HEK293 (cell line): ENCODE measurements at regions not wholly inside any gene's neighbourhood (a gene's known extent, or its start where the extent isn't known, plus 50 kb on each side); places are given as distances from the start of the nearest gene placed in this dataset.

Experiments used
- CTCF ChIA-PET: fragments of 350-600 bp; formaldehyde crosslinking; extraction: SDS; loops from one replicate; lab custom pipeline; 2021; ENCODE audit warnings: antibody characterized with exemption; lab: Yijun Ruan, JAX
- POLR2A ChIA-PET: fragments of 300-600 bp; formaldehyde crosslinking; extraction: SDS; loops from one replicate; lab custom pipeline; 2020; ENCODE audit warnings: antibody characterized with exemption, inconsistent platforms; lab: Yijun Ruan, JAX
- H3K27ac ChIP-seq: fragments of 200-500 bp; sonication (Bioruptor generic); 2 replicates; pipeline ENCODE4 v1.5.1; 2014; ENCODE audit warnings: low read depth, low read length, control low read depth, inconsistent platforms; ENCODE audit errors: extremely low read depth
- H3K36me3 ChIP-seq, 2 experiments: fragments of 200-500 bp in 1 of 2; sonication (Bioruptor generic) in 1 of 2; 1 replicate in 1 of 2; 2 replicates in 1 of 2; pipeline ENCODE4 v1.5.1; 2014 to 2017; ENCODE audit warnings: inconsistent platforms in 2 of 2, low read length in 2 of 2; ENCODE audit not compliant: control insufficient read depth in 2 of 2, insufficient read depth in 1 of 2
- H3K4me1 ChIP-seq: fragments of 200-500 bp; sonication (Bioruptor generic); 2 replicates; pipeline ENCODE4 v1.5.1; 2014; ENCODE audit warnings: mild to moderate bottlenecking, low read length, inconsistent platforms; ENCODE audit not compliant: control insufficient read depth, insufficient read depth
- H3K4me3 ChIP-seq: 2 replicates; pipeline ENCODE4 v1.5.1; 2011; ENCODE audit warnings: low read depth, mild to moderate bottlenecking, control low read depth, low read length, moderate library complexity
- H3K9me3 ChIP-seq: fragments of 200-500 bp; sonication (Bioruptor generic); 2 replicates; pipeline ENCODE4 v1.5.1; 2014; ENCODE audit warnings: low read depth, low read length, inconsistent platforms; ENCODE audit not compliant: control insufficient read depth, insufficient read depth
- EGR2 ChIP-seq: fragments of 450-650 bp; formaldehyde crosslinking; IDR thresholded peaks from 2 replicates; pipeline ENCODE4 v1.5.1; 2016; ENCODE audit warnings: low read depth, missing biosample characterization, missing genetic modification characterization
- IKZF3 ChIP-seq: fragments of 450-650 bp; IDR thresholded peaks from 2 replicates; pipeline ENCODE4 v1.5.0; 2018; ENCODE audit warnings: missing biosample characterization, mild to moderate bottlenecking, missing genetic modification characterization, moderate library complexity
- MEIS1 ChIP-seq: sonication (generic); formaldehyde crosslinking; IDR thresholded peaks from 2 replicates; pipeline ENCODE4 v1.8.1; 2022; ENCODE audit warnings: missing genetic modification reagents, mild to moderate bottlenecking, borderline replicate concordance
- MZF1 ChIP-seq: fragments of 450-650 bp; formaldehyde crosslinking; IDR thresholded peaks from 2 replicates; pipeline ENCODE4 v1.5.1; 2017; ENCODE audit warnings: missing biosample characterization, missing genetic modification characterization, borderline replicate concordance
- RBAK ChIP-seq: fragments of 450-650 bp; formaldehyde crosslinking; IDR thresholded peaks from 2 replicates; pipeline ENCODE4 v1.5.1; 2016; ENCODE audit warnings: missing biosample characterization, missing genetic modification characterization
- ZBTB17 ChIP-seq: fragments of 450-650 bp; formaldehyde crosslinking; IDR thresholded peaks from 2 replicates; pipeline ENCODE4 v1.5.1; 2016; ENCODE audit warnings: missing biosample characterization, missing genetic modification characterization
- ZNF114 ChIP-seq: fragments of 450-650 bp; formaldehyde crosslinking; IDR thresholded peaks from 2 replicates; pipeline ENCODE4 v1.5.0; 2017; ENCODE audit warnings: missing biosample characterization, missing genetic modification characterization
- ZNF146 ChIP-seq: fragments of 450-650 bp; formaldehyde crosslinking; IDR thresholded peaks from 2 replicates; pipeline ENCODE4 v1.5.1; 2016; ENCODE audit warnings: missing biosample characterization, missing genetic modification characterization
- ZNF169 ChIP-seq: fragments of 450-650 bp; formaldehyde crosslinking; IDR thresholded peaks from 2 replicates; pipeline ENCODE4 v1.5.1; 2016; ENCODE audit warnings: missing biosample characterization, missing genetic modification characterization
- ZNF214 ChIP-seq: fragments of 450-650 bp; formaldehyde crosslinking; IDR thresholded peaks from 2 replicates; pipeline ENCODE4 v1.5.1; 2017; ENCODE audit warnings: missing biosample characterization, mild to moderate bottlenecking, missing genetic modification characterization, borderline replicate concordance
- ZNF302 ChIP-seq: fragments of 450-650 bp; formaldehyde crosslinking; IDR thresholded peaks from 2 replicates; pipeline ENCODE4 v1.5.1; 2016; ENCODE audit warnings: missing biosample characterization, missing genetic modification characterization, low read depth
- ZNF354C ChIP-seq: fragments of 450-650 bp; formaldehyde crosslinking; IDR thresholded peaks from 2 replicates; pipeline ENCODE4 v1.5.1; 2016; ENCODE audit warnings: missing biosample characterization, missing genetic modification characterization, low read depth, borderline replicate concordance
- ZNF362 ChIP-seq: fragments of 450-650 bp; formaldehyde crosslinking; IDR thresholded peaks from 2 replicates; pipeline ENCODE4 v1.5.1; 2016; ENCODE audit warnings: missing biosample characterization, missing genetic modification characterization
- ZNF544 ChIP-seq: fragments of 450-650 bp; formaldehyde crosslinking; IDR thresholded peaks from 2 replicates; pipeline ENCODE4 v1.5.0; 2017; ENCODE audit warnings: missing biosample characterization, missing genetic modification characterization
- ZNF555 ChIP-seq: fragments of 450-650 bp; formaldehyde crosslinking; conservative IDR thresholded peaks from 2 replicates; pipeline ENCODE4 v1.5.1; 2017; ENCODE audit warnings: missing biosample characterization, mild to moderate bottlenecking, missing genetic modification characterization, inconsistent platforms
- ZNF610 ChIP-seq: fragments of 450-650 bp; formaldehyde crosslinking; IDR thresholded peaks from 2 replicates; pipeline ENCODE4 v1.5.1; 2016; ENCODE audit warnings: missing biosample characterization, missing genetic modification characterization, borderline replicate concordance
- ZNF677 ChIP-seq: fragments of 450-650 bp; IDR thresholded peaks from 2 replicates; pipeline ENCODE4 v1.5.0; 2018; ENCODE audit warnings: missing biosample characterization, mild to moderate bottlenecking, missing genetic modification characterization, moderate library complexity
- ZNF792 ChIP-seq: fragments of 450-650 bp; formaldehyde crosslinking; IDR thresholded peaks from 2 replicates; pipeline ENCODE4 v1.5.1; 2016; ENCODE audit warnings: missing biosample characterization, missing genetic modification characterization
- ZNF843 ChIP-seq: fragments of 450-650 bp; formaldehyde crosslinking; IDR thresholded peaks from 2 replicates; pipeline ENCODE4 v1.5.1; 2016; ENCODE audit warnings: missing biosample characterization, missing genetic modification characterization
- ZSCAN23 ChIP-seq: fragments of 450-650 bp; formaldehyde crosslinking; IDR thresholded peaks from 2 replicates; pipeline ENCODE4 v1.5.1; 2016; ENCODE audit warnings: missing biosample characterization, missing genetic modification characterization
- TF ChIP-seq, protein P1 (sequence below): fragments of 450-650 bp; formaldehyde crosslinking; IDR thresholded peaks from 2 replicates; pipeline ENCODE4 v1.5.1; 2016; ENCODE audit warnings: missing biosample characterization, missing genetic modification characterization
- TF ChIP-seq, protein P2 (sequence below): fragments of 450-650 bp; formaldehyde crosslinking; IDR thresholded peaks from 2 replicates; pipeline ENCODE4; 2016; ENCODE audit warnings: missing biosample characterization, missing genetic modification characterization
- TF ChIP-seq, protein P3 (sequence below): fragments of 450-650 bp; formaldehyde crosslinking; IDR thresholded peaks from 2 replicates; pipeline ENCODE4 v1.5.1; 2016; ENCODE audit warnings: missing biosample characterization, missing genetic modification characterization
- TF ChIP-seq, protein P4 (sequence below): fragments of 450-650 bp; formaldehyde crosslinking; conservative IDR thresholded peaks from 2 replicates; pipeline ENCODE4 v1.5.1; 2016; ENCODE audit warnings: low read depth, missing biosample characterization, missing genetic modification characterization
- TF ChIP-seq, protein P5 (sequence below): fragments of 450-650 bp; formaldehyde crosslinking; IDR thresholded peaks from 2 replicates; pipeline ENCODE4 v1.5.1; 2016; ENCODE audit warnings: missing biosample characterization, missing genetic modification characterization, low read depth

GRCh38 chrX:4094926-4095325, 381.5 kb upstream of the PRKX start (continued):
- no peak for TF ChIP-seq MEIS1 (CRISPR knock-in tag)
- TF ChIP-seq, protein P1, sequence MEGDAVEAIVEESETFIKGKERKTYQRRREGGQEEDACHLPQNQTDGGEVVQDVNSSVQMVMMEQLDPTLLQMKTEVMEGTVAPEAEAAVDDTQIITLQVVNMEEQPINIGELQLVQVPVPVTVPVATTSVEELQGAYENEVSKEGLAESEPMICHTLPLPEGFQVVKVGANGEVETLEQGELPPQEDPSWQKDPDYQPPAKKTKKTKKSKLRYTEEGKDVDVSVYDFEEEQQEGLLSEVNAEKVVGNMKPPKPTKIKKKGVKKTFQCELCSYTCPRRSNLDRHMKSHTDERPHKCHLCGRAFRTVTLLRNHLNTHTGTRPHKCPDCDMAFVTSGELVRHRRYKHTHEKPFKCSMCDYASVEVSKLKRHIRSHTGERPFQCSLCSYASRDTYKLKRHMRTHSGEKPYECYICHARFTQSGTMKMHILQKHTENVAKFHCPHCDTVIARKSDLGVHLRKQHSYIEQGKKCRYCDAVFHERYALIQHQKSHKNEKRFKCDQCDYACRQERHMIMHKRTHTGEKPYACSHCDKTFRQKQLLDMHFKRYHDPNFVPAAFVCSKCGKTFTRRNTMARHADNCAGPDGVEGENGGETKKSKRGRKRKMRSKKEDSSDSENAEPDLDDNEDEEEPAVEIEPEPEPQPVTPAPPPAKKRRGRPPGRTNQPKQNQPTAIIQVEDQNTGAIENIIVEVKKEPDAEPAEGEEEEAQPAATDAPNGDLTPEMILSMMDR (tag by site-specific recombination): no peak
- no peak for TF ChIP-seq ZNF610 (tag by site-specific recombination)
- TF ChIP-seq ZNF677 (tag by site-specific recombination): no peak
- no peak for TF ChIP-seq ZSCAN23 (tag by site-specific recombination)
- no peak for TF ChIP-seq ZNF792 (tag by site-specific recombination)
- no peak for TF ChIP-seq MZF1 (tag by site-specific recombination)
- TF ChIP-seq ZNF354C: no peak
- no peak for TF ChIP-seq EGR2 (tag by site-specific recombination)
- no peak for TF ChIP-seq ZNF114
- no peak for TF ChIP-seq ZNF544 (tag by site-specific recombination)
- TF ChIP-seq ZNF555 (tag by site-specific recombination): no peak
- TF ChIP-seq, protein P2, sequence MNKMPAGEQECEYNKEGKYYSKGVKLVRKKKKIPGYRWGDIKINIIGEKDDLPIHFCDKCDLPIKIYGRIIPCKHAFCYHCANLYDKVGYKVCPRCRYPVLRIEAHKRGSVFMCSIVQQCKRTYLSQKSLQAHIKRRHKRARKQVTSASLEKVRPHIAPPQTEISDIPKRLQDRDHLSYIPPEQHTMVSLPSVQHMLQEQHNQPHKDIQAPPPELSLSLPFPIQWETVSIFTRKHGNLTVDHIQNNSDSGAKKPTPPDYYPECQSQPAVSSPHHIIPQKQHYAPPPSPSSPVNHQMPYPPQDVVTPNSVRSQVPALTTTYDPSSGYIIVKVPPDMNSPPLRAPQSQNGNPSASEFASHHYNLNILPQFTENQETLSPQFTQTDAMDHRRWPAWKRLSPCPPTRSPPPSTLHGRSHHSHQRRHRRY: no peak
- TF ChIP-seq, protein P3, sequence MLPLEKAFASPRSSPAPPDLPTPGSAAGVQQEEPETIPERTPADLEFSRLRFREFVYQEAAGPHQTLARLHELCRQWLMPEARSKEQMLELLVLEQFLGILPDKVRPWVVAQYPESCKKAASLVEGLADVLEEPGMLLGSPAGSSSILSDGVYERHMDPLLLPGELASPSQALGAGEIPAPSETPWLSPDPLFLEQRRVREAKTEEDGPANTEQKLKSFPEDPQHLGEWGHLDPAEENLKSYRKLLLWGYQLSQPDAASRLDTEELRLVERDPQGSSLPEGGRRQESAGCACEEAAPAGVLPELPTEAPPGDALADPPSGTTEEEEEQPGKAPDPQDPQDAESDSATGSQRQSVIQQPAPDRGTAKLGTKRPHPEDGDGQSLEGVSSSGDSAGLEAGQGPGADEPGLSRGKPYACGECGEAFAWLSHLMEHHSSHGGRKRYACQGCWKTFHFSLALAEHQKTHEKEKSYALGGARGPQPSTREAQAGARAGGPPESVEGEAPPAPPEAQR (tag by site-specific recombination): no peak
- TF ChIP-seq RBAK (tag by site-specific recombination): no peak

- Histone ChIP-seq H3K4me1 (no peaks in the 10 kb centered on the region), H3K9me3 (no peaks in the 10 kb centered on the region), H3K4me3 (no peak overlapping the region), H3K36me3 (no peaks in the 10 kb centered on the region), H3K27ac (no peak overlapping the region)
- CTCF ChIA-PET: no interaction called here
- TF ChIP-seq ZNF302 (no peak), ZBTB17 (tag by site-specific recombination) (no peak), ZNF362 (no peak), ZNF146 (tag by site-specific recombination) (no peak), ZNF843 (tag by site-specific recombination) (no peak), ZNF169 (no peak), ZNF214 (no peak), IKZF3 (tag by site-specific recombination) (no peak)
- TF ChIP-seq, protein P4, sequence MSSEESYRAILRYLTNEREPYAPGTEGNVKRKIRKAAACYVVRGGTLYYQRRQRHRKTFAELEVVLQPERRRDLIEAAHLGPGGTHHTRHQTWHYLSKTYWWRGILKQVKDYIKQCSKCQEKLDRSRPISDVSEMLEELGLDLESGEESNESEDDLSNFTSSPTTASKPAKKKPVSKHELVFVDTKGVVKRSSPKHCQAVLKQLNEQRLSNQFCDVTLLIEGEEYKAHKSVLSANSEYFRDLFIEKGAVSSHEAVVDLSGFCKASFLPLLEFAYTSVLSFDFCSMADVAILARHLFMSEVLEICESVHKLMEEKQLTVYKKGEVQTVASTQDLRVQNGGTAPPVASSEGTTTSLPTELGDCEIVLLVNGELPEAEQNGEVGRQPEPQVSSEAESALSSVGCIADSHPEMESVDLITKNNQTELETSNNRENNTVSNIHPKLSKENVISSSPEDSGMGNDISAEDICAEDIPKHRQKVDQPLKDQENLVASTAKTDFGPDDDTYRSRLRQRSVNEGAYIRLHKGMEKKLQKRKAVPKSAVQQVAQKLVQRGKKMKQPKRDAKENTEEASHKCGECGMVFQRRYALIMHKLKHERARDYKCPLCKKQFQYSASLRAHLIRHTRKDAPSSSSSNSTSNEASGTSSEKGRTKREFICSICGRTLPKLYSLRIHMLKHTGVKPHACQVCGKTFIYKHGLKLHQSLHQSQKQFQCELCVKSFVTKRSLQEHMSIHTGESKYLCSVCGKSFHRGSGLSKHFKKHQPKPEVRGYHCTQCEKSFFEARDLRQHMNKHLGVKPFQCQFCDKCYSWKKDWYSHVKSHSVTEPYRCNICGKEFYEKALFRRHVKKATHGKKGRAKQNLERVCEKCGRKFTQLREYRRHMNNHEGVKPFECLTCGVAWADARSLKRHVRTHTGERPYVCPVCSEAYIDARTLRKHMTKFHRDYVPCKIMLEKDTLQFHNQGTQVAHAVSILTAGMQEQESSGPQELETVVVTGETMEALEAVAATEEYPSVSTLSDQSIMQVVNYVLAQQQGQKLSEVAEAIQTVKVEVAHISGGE (tag by site-specific recombination): no peak
- TF ChIP-seq, protein P5, sequence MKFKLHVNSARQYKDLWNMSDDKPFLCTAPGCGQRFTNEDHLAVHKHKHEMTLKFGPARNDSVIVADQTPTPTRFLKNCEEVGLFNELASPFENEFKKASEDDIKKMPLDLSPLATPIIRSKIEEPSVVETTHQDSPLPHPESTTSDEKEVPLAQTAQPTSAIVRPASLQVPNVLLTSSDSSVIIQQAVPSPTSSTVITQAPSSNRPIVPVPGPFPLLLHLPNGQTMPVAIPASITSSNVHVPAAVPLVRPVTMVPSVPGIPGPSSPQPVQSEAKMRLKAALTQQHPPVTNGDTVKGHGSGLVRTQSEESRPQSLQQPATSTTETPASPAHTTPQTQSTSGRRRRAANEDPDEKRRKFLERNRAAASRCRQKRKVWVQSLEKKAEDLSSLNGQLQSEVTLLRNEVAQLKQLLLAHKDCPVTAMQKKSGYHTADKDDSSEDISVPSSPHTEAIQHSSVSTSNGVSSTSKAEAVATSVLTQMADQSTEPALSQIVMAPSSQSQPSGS: no peak
- POLR2A ChIA-PET: no interaction called here
Observed at GRCh38 chrX:4091046-4091760, 377.8 kb upstream of the PRKX start.
